ENCODE measurements at regions not wholly inside any gene's neighbourhood (a gene's known extent, or its start where the extent isn't known, plus 50 kb on each side); places are given as distances from the start of the nearest gene placed in this dataset.
A peak's percentile ranks its signal among the peaks of the same experiment; 100 is the strongest.

DNA sequence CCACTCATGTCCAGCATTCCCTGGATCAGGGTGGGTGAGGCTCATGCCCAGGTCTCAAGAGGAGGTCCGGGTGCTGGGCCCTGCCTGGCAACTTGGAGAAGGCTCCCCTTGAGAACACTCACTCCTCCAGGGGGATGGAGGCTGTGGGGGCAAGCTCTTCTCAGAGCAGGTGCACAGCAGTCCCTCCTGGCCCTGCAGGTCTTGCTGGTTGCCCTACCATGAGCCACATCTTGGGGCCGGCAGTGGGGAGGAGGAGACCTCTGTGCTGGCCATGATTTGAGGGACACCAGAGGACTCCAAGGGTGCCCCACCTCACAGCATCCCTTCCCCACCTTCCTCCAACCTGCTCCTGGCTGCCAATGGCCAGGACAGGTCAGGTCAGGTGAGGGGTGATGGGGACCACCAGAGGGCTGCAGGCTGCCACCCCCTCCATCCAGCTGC, 87.4 kb upstream of the RET start:
- intact Hi-C loops (cut with micrococcal nuclease) = no loop called here
- H3K9me3 Mint-ChIP-seq = peaks cover 0 to 4% (median 0%) of the 10 kb centered on the region in 7 donors
- H3K4me3 Mint-ChIP-seq = peak overlapping the region in 1 of 2 donors; percentile 6

DNA sequence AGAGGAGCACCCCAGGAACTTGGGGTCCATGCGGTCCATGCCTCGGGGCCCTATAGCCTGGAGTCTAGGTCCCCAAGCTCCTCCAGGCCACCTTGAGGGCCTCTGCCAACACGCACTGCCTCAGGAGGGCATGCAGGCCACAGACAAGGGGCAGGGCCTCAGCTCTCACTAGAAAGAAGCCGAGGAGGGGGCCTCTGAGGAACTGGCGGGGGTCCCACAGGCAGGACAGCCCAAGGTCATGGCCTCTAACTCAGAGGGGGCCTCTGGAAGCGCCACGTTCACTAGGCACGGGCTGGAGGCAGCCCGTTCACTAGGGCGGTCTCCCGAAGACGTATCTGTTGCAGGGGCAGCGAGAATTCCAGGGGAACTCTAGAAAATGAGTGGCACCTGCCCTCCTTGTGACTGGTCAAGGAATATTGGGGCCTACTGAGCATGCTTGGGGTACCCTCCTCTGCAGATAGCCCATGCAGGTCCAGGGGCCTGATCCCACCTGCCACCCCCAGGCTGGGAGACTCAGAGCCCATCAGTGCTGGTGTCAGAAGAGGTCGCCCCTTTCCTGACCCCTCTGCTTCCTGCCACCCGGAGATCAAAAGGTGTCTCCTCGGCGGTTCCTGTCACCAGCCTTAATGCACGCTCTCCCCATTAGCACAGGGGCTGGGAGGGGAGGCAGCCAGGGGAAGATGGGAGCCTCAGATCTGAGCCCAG, 86.7 kb upstream of the RET start:
- H3K4me1 ChIP-seq (ENCODE audit: control insufficient read depth in 1 of 2, insufficient read depth in 2 of 2, low read length in 2 of 2) = peaks cover 13 to 15% of the 10 kb centered on the region in 2 donors
- H3K27ac Mint-ChIP-seq = no peak overlapping the region
- H4K20me1 ChIP-seq (ENCODE audit: insufficient read depth, low read length) = no peaks in the 10 kb centered on the region
- no peak overlapping the region for H3K27ac ChIP-seq (ENCODE audit: low read depth in 1 of 2, low read length in 2 of 2)
- H3K27me3 Mint-ChIP-seq (ENCODE audit: low read depth in 3 of 3) = peaks cover 2 to 3% (median 3%) of the 10 kb centered on the region in 3 donors
- H3K9me3 Mint-ChIP-seq = peaks cover 0 to 4% (median 0%) of the 10 kb centered on the region in 7 donors
- no peaks in the 10 kb centered on the region for H3K9me3 ChIP-seq (replicated peaks in 1 of 2; ENCODE audit: control insufficient read depth in 1 of 2, insufficient read depth in 1 of 2, low read length in 2 of 2)
- H3K79me2 ChIP-seq (ENCODE audit: insufficient read depth, low read length) = no peaks in the 10 kb centered on the region
- H3K36me3 Mint-ChIP-seq = no peaks in the 10 kb centered on the region
- no peak overlapping the region for H3K4me2 ChIP-seq (replicated peaks; ENCODE audit: extremely low read depth, low read length, poor library complexity, severe bottlenecking)
- no peak overlapping the region for H3K4me3 ChIP-seq (replicated peaks in 1 of 3; ENCODE audit: low read depth in 2 of 3, low read length in 3 of 3)
- no peaks in the 10 kb centered on the region for H3K27me3 ChIP-seq (ENCODE audit: control insufficient read depth in 2 of 2, insufficient read depth in 2 of 2, low read length in 2 of 2)
- peak in 1 of 3 donors; percentile 2 for DNase-seq
- no peak overlapping the region for H2AFZ ChIP-seq (ENCODE audit: insufficient read depth, low read depth, low read length, poor library complexity, severe bottlenecking)
- WGBS (ENCODE audit: insufficient coverage) = 94% methylated on average over 11 of the region's 18 CpGs
- intact Hi-C loops (cut with micrococcal nuclease) = no loop called here
- TF ChIP-seq, protein P1, sequence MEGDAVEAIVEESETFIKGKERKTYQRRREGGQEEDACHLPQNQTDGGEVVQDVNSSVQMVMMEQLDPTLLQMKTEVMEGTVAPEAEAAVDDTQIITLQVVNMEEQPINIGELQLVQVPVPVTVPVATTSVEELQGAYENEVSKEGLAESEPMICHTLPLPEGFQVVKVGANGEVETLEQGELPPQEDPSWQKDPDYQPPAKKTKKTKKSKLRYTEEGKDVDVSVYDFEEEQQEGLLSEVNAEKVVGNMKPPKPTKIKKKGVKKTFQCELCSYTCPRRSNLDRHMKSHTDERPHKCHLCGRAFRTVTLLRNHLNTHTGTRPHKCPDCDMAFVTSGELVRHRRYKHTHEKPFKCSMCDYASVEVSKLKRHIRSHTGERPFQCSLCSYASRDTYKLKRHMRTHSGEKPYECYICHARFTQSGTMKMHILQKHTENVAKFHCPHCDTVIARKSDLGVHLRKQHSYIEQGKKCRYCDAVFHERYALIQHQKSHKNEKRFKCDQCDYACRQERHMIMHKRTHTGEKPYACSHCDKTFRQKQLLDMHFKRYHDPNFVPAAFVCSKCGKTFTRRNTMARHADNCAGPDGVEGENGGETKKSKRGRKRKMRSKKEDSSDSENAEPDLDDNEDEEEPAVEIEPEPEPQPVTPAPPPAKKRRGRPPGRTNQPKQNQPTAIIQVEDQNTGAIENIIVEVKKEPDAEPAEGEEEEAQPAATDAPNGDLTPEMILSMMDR (IDR thresholded peaks at IDR 0.05) = no peak
- no peak overlapping the region for H3K4me3 Mint-ChIP-seq
- H3K9ac ChIP-seq (ENCODE audit: insufficient read depth, low read length, poor library complexity, severe bottlenecking) = no peak overlapping the region
- peaks cover 22% of the 10 kb centered on the region for H3K4me1 Mint-ChIP-seq
- no peaks in the 10 kb centered on the region for H3K36me3 ChIP-seq (replicated peaks in 1 of 2; ENCODE audit: control insufficient read depth in 1 of 2, insufficient read depth in 2 of 2, low read length in 2 of 2)

More for the DNA sequence above, 87.4 kb upstream of the RET start:
- H3K4me2 ChIP-seq (replicated peaks; ENCODE audit: extremely low read depth, low read length, poor library complexity, severe bottlenecking) = no peak overlapping the region
- H3K9me3 ChIP-seq (replicated peaks in 1 of 2; ENCODE audit: control insufficient read depth in 1 of 2, insufficient read depth in 1 of 2, low read length in 2 of 2) = no peaks in the 10 kb centered on the region
- no peaks in the 10 kb centered on the region for H3K36me3 ChIP-seq (replicated peaks in 1 of 2; ENCODE audit: control insufficient read depth in 1 of 2, insufficient read depth in 2 of 2, low read length in 2 of 2)
- no peak overlapping the region for H3K9ac ChIP-seq (ENCODE audit: insufficient read depth, low read length, poor library complexity, severe bottlenecking)
- TF ChIP-seq, protein P1 (IDR thresholded peaks at IDR 0.05) = no peak
- H4K20me1 ChIP-seq (ENCODE audit: insufficient read depth, low read length) = no peaks in the 10 kb centered on the region
- peaks cover 13 to 15% of the 10 kb centered on the region in 2 donors for H3K4me1 ChIP-seq (ENCODE audit: control insufficient read depth in 1 of 2, insufficient read depth in 2 of 2, low read length in 2 of 2)
- Mint-ChIP-seq H3K27me3 (ENCODE audit: low read depth in 3 of 3) (peaks cover 0 to 3% (median 3%) of the 10 kb centered on the region in 3 donors), H3K36me3 (no peaks in the 10 kb centered on the region), H3K4me1 (peaks cover 22% of the 10 kb centered on the region), H3K27ac (no peak overlapping the region)
- no peak overlapping the region for H3K4me3 ChIP-seq (replicated peaks in 1 of 3; ENCODE audit: low read depth in 2 of 3, low read length in 3 of 3)
- peak overlapping the region; percentile 67 for H2AFZ ChIP-seq (ENCODE audit: insufficient read depth, low read depth, low read length, poor library complexity, severe bottlenecking)
- H3K79me2 ChIP-seq (ENCODE audit: insufficient read depth, low read length) = no peaks in the 10 kb centered on the region
- H3K27me3 ChIP-seq (ENCODE audit: control insufficient read depth in 2 of 2, insufficient read depth in 2 of 2, low read length in 2 of 2) = no peaks in the 10 kb centered on the region
- 100% methylated on average over 1 of the region's 2 CpGs for WGBS (ENCODE audit: insufficient coverage)
- H3K27ac ChIP-seq (ENCODE audit: low read depth in 1 of 2, low read length in 2 of 2) = no peak overlapping the region
- no peak for DNase-seq
